HG02610 (cell line): ENCODE measurements at regions not wholly inside any gene's neighbourhood (a gene's known extent, or its start where the extent isn't known, plus 50 kb on each side); places are given as distances from the start of the nearest gene placed in this dataset.

Source experiments
- ATAC-seq: cut with Tn5 transposase; IDR thresholded peaks from one replicate; pipeline ENCODE4 v1.9.1; 2021; ENCODE audit warnings: mild to moderate bottlenecking, moderate library complexity; ENCODE audit not compliant: unreplicated experiment

DNA sequence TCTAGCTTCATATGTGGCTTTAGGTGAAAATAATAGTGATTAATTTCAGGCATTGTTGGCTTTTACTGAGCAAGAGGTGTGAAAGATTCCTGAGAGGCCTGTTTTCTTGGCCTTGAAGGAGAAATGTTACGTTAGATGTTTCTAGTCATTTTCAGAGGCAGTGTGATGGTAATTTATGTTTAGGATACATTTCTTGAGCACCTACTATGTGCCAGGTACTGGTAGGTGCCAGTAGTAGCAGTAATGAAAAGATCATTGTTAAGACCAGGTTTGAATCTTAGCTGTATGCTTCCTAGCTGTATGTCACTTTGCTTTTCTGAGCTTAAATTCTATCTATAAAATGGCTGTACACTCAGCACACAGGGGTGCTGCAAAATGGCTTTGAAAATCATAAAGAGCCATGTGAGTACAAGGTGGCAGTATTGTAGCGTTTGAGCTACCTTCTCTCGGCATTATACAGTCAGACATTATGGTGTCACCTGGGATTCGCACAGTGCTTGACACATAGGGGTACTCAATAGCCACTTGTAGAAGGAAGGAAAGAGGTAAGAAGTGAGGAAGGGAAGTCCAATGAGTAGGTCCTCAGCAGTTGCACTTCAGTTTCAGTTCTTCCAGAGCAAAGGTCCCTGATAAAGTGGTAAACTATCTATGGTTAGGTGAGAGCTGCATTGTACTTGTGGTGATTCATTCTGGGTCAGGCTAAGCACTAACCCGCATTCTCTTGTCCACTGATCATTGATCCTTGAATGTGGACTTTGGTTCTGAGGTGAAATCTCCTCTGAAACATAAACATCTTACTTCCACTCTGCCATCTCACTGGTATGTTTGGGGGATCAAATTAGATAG is 166.5 kb upstream of the NR3C1 start:
- no peak for ATAC-seq

DNA sequence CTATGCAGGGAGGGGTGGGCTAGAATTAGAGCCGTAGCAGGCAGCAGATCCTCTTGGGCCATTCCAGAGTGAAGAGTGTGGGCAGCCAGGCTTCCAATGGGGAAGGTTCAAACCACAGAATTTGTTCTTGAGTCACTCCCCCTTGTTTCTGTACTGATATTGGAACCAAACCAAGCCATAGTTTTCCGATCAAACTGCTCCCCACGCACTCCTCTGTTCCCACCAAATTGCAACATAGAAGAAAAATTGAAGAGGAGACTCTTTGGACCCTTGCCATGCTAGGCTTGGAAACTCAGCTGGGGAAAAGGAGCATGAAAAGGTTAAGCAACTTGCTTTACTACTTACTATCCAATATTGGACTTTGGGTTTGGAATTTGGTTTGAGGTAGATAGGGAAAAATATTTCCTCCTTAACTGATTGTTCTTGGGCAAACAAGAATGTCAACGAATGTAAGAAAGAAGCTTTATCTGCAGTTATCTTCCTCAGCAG is 165.8 kb upstream of the NR3C1 start:
- ATAC-seq = no peak

DNA sequence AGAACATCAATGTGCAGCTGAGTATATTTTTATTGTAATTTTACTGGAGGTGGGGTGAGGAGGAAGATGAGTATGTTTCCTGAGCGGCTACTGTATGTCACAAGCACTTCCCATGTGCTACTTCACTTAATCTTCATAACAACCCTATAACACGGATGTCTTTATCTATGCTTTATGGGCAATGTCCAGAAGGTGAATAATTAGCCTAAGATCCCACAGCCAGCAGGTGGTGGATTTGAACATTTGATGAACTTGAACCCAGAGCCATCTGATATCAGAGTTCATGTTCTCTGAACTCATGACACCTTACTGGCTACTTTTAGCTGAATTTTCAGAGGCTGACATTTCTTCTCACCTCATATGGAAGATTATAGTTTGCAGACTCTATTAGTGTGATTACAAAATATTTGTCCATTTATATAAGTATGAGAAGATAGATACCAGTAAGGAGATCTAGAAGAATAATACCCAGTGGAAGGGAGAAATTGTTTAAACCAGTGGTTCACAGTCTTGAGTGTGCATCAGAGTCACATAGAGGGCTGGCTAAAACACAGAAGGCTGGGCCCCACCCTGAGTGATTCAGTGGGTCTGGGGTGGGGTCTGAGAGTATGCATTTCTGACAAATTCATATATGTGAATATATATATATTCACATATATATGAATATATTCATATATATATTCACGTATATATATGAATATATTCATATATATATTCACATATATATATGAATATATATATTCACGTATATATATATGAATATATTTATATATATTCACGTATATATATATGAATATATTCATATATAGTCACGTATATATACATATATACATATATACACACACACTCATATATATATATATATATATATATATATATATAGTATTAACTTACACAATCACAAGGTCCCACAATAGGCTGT is 164.4 kb upstream of the NR3C1 start:
- no peak for ATAC-seq

DNA sequence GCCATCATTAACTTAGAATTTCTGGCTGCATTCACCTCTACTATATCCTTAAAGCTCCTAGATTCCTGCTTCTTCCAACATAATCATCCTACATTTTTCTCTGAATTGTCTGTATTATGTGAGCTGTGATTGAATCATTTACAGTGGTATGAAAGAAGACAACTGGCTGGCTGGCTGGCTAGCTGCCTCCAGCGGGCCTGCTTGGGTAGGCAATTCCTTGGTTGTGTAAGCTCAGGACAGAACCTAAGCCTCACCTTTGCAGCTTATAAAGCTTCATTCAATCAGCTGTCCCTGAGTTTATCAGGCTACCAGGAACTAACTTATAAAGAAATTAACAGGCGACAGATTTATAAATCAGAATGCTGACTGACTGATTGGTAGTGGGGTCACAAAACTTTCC is 162.7 kb upstream of the NR3C1 start:
- ATAC-seq = no peak

DNA sequence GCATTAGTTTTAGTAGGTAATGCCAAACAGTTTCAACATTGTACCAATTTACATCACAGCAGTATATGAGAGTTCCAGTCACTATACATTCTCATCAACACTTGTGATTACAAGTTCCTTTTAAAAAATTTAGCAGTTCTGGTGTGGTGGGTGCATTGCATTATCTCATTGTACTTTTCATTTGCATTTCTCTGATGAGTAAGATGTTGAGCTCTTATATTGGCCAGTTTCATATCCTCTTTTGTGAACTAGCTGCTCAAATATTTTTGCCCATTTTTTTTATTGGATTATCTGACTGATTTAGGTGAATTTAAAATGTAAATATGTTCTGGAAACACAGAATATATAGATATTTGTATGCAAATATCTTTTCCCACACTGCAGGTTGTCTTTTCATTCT is 160.9 kb upstream of the NR3C1 start:
- peak; percentile 98 for ATAC-seq

DNA sequence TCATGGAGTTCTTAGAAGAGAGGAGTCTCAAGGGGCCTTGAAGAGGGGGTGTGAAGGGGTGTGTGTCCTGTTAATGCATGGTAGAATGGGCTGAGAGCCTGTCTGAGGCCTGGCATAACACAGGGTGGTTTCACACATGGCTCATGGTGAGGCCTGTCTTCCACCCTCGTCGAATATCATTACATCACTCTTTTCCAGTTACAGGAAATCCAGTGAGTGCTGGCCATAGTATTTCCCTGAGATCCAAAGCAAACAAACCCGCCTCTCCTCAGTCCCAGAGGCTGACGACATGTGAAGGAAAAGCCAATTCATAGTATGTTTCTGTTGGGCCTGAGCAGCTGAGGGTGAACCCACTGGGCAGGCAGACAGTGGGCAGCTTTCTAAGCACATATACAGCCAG is 159.4 kb upstream of the NR3C1 start:
- no peak for ATAC-seq

DNA sequence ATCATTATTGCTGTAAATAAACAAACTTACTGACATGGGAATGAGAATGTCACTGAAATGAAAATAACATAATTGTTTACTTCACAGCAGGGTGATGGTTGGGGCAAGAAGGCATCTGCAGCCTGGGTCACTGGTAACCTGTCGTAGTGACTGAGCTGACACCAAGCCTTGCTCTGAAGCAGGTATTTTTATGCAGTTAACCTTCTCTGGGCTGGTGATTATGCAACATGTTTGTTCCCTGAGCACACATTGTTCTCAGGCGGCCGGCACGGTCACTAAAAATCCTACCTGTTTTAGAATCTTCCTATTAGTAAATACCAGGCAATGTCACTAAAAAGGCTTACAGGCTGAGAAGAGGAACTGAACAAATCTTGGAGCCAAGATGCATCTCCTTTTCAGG is 157.7 kb upstream of the NR3C1 start:
- ATAC-seq = no peak

DNA sequence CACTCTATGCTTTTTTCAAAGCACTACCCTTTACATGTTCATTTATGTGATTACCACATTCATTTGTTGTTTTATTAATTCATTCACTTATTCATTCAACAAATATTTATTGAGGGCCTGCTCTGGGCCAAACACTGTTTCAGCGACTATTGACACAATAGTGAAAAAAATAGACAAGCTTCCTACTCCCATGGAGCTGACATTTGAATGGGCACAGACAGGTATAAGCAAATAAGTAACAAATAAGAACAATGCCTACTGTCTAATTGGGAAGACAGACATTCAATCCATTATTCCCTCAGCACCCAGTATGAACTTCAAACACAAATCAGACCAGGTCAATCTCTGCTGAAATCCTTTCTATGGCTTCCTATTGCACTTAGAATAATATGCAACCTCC is 156.9 kb upstream of the NR3C1 start:
- no peak for ATAC-seq

DNA sequence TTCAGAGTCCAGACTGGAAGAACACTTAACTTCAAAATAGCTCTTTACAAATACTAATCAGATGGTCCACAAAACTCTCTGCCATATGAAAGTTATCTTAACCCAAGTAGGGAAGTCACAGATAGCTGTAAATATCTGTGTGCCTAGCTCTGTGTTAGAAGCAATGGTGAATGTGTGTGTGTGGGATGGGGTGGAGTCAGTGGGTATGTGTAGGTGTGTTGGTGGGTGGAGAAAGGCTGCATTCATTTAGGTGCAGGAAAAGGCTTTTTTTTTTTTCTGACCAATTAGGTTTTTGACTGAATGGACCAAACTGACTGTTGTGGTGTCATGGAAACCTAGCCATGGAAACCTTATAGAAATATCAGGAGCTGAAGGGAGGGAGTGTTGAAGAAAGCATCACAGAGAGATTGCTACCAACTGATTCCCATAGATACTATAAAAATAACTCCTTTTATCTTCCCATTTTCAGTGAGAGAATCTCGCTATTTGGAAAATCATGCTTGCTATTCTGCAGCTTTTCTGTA is 156.2 kb upstream of the NR3C1 start:
- ATAC-seq = no peak

DNA sequence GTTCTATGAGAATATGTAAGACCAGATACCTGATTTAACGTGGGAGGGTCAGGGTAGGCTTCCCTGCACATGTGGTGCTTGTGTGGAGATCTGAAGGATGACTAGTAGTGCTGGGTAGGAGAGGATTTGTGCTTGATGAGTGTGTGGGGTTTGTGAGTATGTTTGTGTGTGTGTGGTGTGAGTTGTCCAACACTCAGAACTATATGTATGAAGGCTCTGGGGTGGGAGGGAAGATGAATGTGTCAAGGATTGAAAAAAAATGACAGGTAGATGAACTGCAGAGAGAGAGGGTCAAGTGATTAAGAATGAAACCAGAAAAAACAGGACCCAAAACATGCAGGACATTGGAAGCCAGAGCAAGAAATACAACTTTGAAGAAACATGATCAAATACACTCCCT is 154.6 kb upstream of the NR3C1 start:
- no peak for ATAC-seq

DNA sequence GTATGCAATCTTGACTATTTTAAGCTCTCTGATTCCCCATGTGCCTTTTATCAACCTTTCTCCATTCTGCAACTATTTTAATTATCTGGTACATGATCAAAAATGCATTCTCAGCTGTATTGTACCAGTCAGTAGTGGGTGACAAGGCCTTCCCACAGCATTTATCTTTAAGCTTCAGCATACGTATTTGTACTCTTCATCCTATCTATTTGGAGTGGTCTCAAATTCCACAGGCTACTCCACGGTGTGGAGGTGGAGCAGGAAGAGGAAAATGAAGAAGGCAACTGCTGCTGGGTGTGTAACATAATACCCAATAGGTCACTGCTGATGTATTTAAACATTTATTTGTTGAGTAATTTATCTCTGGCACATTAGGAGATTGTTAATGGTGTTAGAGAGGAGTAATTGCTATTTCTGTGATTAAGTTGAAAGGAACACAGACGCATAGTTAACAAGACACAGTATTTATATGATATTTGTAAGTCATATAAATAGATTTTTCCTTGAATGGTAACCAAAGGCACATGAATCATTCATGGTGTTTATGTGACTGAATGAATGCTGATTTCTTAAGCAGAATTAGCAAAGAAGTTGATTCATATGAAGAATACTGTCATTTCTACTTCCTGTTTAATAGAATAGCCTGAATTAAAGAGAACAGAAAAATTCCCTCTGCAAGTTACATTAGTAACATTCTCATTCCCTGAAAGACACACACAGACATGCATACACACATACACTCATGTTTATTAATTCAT is 153.8 kb upstream of the NR3C1 start:
- ATAC-seq = peak; percentile 77

DNA sequence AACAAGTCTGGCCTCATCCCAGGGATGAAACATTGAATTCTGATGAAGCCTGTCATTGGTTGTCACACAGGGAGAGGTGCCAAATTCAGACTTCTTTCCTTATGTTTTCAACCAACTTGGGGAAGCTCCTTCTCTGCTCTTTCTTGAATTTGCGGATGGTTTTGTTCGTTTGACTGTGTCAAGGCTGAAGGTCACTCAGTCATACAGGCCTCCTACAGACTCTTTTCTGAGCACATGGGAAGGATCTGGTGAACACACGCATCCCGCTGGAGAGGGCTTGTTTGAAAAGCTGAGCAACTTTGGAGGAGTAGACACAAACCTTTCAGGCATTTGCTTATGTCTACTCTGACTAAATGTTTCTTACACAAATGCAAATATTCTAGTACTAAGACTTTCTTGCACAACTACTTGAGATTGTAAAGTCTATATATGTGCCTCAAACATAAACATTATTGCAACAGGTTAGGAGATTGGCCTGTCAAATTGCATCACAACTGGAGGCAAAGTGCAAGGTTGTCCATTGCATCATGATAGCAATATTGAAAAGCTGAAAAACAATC is 151.5 kb upstream of the NR3C1 start:
- ATAC-seq = no peak

DNA sequence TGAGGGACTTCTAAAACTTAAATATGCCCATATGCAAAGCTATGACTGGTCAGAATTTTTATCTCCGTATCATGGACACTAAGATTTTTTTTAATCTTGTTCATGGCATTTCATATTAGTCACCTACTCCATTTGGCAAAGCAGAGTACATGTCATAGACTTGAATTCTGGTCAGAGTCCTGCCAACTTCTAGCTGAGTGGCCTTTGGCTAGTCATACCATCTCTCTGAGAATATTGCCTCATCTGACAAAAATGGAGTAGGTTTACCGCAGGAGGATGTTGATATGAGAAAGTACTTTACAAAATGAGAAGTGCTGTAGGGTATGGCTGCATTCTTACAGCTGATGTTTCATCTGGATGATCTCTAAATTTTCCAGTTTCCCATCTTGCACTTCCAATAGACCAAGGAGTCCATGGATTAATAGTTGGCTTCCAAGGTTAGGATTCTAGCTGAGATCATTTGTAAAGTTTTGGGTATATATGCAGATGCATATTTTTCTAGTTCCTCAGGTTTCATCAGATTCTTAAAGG is 150.8 kb upstream of the NR3C1 start:
- ATAC-seq = no peak

DNA sequence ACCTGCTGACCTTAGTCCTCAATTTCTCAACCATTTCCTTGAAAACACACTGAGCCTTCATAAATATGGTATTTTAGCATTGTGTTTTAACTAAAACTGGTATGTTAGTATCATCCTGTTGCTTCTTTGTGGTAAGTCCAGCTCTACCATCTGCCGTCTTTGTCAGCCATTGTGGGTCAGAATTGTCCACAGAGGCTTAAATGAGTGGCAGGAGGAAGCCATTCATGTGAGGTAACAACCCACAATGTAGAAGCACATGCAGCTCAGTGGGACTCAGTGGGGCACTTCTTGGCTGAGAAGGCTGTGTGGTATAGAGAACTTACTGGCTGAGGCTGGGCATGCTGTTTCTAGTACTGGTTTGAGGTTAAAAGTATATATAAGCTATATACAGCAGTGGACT is 149.2 kb upstream of the NR3C1 start:
- ATAC-seq = no peak

DNA sequence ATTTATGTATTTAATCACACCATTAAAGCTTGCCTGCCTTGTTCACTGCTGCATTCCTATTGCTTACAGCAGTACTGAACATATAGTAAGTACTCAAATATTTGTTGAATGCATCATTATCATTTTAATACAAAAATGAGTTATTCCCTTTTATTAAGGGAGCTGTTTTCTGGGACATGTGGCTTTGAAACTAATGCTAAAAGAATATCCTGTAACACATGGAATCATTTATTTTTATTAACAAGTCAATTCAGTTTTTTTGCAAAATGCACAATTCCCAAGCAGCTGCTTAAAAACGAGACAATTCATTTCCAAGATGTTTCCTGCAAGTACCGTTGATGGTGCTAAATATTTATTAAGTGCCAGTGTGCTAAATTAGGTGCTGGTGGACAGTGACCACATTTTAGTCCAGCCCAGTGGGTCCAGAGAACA is 148.3 kb upstream of the NR3C1 start:
- no peak for ATAC-seq

DNA sequence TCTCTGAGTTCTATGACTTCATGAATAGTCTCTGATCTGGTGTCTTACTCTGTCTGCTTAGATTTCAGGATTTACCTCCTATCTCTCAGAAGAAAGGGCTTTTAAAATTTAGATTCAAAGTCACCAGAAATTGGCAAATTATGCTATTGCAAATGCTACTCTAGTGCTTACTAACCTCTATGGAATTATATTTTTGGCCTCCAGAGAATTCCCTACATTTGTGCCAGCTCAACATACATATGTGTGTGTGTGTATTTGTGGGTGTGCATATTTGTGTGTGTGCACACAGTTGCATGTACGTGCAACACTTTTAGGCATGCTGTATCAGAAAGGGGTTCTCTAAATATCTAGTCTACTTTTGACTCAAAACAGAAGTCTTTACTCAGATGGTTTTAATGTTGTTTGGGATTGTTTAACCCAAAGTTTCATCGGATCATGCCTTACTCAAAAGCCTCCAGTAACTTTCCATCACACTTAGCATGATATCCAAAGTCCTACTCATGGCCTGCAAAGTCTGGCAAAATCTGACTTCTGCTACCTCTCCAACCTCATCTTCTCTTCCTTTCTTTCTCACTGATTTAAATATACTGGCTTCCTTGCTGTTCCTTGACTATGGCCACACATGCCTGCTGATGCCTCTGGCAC is 147.6 kb upstream of the NR3C1 start:
- ATAC-seq = no peak

DNA sequence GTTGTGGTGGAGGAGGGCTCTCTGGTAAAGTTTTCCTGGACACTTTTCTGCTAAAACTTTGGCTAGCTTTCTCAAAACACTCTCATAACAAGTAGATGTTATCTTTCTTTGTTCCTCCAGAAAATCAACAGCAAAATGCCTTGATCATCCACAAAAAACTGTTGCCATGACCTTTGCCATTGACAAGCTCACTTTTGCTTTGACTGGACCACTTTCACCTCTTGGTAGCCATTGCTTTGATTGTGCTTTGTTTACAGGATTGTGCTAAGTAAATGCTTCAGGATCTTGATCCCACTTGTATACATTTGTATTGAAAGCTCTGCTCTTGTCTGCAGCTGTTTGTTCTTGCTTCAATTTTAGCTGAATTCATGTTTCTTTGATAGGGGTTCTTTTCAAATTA is 143.9 kb upstream of the NR3C1 start:
- no peak for ATAC-seq

DNA sequence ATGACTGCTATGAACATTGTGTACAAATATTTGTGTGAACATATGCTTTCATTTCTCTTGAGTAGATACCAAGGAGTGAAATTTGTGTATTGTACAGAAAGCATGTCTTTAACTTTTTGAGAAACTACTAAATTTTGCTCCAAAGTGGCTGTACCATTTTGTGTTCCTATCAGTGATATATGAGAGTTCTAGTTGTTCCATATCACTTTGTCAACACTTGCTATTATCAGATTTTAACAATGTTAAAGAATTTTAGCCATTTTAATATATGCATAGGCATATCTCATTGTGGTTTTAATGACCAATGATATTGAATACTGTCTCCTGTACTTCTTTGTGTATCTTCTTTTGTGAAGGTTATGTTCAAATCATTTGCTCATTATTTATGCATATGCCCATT is 142.9 kb upstream of the NR3C1 start:
- no peak for ATAC-seq

DNA sequence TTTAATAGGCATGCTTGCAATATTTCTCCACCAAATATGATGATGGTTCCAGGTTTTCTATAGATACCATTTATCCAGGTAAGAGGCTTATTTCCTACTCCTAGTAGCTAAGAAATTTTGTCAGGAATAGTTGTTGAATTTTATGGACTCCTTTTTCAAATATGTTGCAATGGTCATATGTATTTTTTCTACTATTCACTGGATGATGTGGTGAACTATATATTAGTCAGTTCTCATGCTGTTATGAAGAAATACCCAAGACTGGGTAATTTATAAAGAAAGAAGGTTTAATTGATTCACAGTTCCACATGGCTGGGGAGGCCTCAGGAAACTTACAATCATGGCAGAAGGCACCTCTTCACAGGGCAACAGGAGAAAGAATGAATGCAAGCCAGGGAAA is 141.1 kb upstream of the NR3C1 start:
- no peak for ATAC-seq
